ENCODE measurements at regions not wholly inside any gene's neighbourhood (a gene's known extent, or its start where the extent isn't known, plus 50 kb on each side); places are given as distances from the start of the nearest gene placed in this dataset.
"Not testable (repeated sequence)": the region's sequence is repeated elsewhere in the genome, so short reads cannot be mapped to it uniquely, and the experiment has no call there.

DNA sequence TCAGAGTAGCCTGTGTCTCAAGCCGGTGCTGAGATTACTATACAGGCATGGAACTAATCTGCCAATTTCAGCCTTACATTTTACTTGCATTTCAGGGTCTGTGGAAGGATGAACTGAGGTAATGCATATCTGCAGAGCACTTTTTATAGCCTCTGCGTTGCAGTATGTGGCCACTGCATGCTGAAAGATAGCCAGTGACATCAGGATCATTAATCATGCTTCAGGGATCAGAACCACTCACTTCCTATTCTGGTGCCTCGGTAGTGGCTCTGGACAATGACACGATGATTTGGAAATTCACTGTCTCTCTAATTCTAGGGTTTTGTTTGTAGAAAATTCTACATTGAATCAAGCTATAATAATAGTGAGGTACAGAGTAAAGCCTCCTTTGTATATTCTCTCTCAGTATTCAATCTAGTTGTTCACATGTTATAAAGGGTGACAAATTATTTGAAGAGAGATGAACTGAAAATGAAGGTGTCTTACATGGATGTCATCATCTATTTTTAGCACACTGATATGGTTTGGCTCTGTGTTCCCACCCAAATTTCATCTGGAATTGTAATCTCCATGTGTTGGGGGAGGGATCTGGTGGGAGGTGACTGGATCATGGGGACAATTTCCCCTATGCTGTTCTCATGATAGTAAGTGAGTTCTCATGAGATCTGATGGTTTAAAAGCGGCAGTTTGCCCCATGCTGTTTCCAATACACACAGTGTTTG, 554.3 kb upstream of the MIS18BP1 start:
- no peaks in the 10 kb centered on the region for H3F3A ChIP-seq (ENCODE audit: low read length, unreplicated experiment)
- H2AFZ ChIP-seq (ENCODE audit: low read length) = no peak overlapping the region
- intact Hi-C loops (cut with micrococcal nuclease) = no loop called here
- ATAC-seq (no peak), DNase-seq (no peak)
- H4K20me1 ChIP-seq (ENCODE audit: low read length) = no peaks in the 10 kb centered on the region
- H3K79me2 ChIP-seq (ENCODE audit: low read length) = no peaks in the 10 kb centered on the region
- no peaks in the 10 kb centered on the region for H3K4me1 ChIP-seq (ENCODE audit: insufficient read depth, low read length)
- H3K9me2 ChIP-seq (replicated peaks; ENCODE audit: low read length) = no peaks in the 10 kb centered on the region
- BruUV-seq (replicated peaks) = no TSS peak
- H3K9ac ChIP-seq (ENCODE audit: low read length) = no peak overlapping the region
- ChIA-PET POLR2A (ENCODE audit: unreplicated experiment) (no interaction called here), CTCF (no interaction called here)
- H3K27ac ChIP-seq (ENCODE audit: low read length) = no peak overlapping the region
- no peak overlapping the region for H3K4me2 ChIP-seq (ENCODE audit: low read length)
- no peak overlapping the region for H3K4me3 ChIP-seq (ENCODE audit: low read length)
- H3K27me3 ChIP-seq (ENCODE audit: low read length) = peaks cover 34% of the 10 kb centered on the region
- H3K36me3 ChIP-seq (ENCODE audit: low read depth, low read length) = no peaks in the 10 kb centered on the region
- H3K9me3 ChIP-seq (ENCODE audit: low read length) = no peaks in the 10 kb centered on the region
- TF ChIP-seq EZH2 (IDR thresholded peaks at IDR 0.05; ENCODE audit: low read length, unreplicated experiment) = no peak
- no peak for TF ChIP-seq EZH2phosphoT487 (IDR thresholded peaks at IDR 0.05; ENCODE audit: borderline replicate concordance, low read length)
- TF ChIP-seq, protein P1, sequence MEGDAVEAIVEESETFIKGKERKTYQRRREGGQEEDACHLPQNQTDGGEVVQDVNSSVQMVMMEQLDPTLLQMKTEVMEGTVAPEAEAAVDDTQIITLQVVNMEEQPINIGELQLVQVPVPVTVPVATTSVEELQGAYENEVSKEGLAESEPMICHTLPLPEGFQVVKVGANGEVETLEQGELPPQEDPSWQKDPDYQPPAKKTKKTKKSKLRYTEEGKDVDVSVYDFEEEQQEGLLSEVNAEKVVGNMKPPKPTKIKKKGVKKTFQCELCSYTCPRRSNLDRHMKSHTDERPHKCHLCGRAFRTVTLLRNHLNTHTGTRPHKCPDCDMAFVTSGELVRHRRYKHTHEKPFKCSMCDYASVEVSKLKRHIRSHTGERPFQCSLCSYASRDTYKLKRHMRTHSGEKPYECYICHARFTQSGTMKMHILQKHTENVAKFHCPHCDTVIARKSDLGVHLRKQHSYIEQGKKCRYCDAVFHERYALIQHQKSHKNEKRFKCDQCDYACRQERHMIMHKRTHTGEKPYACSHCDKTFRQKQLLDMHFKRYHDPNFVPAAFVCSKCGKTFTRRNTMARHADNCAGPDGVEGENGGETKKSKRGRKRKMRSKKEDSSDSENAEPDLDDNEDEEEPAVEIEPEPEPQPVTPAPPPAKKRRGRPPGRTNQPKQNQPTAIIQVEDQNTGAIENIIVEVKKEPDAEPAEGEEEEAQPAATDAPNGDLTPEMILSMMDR (conservative IDR thresholded peaks at IDR 0.05; ENCODE audit: low read depth, low read length) = no peak

DNA sequence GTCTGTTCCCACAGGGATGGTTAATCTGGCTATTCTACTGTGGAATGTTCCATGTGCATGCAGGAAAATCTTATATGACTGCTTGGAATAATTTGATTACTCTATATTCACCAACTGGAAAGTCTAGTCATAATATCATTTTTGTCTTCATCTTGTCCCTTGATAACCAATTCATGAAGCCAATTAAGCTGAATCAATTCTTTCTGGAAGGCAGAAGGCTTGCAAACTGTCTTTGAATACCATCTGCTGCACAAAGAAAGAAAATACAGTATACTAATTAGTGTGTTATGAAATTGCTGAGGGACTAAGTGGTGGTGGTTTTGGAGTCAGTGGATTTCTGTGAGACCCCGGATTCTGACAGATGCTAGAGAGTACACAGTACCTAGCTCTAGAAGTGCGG, 546.5 kb upstream of the MIS18BP1 start:
- H3K9me3 ChIP-seq (ENCODE audit: low read length) = no peaks in the 10 kb centered on the region

GRCh38 chr14:45798659-45799058, 545.7 kb upstream of the MIS18BP1 start:
- POLR2A ChIA-PET (ENCODE audit: unreplicated experiment) = no interaction called here
- Histone ChIP-seq H2AFZ (ENCODE audit: low read length) (no peak overlapping the region), H4K20me1 (ENCODE audit: low read length) (no peaks in the 10 kb centered on the region), H3F3A (ENCODE audit: low read length, unreplicated experiment) (no peaks in the 10 kb centered on the region), H3K27me3 (ENCODE audit: low read length) (peaks cover 32% of the 10 kb centered on the region), H3K4me3 (ENCODE audit: low read length) (no peak overlapping the region), H3K4me1 (ENCODE audit: insufficient read depth, low read length) (no peaks in the 10 kb centered on the region), H3K79me2 (ENCODE audit: low read length) (no peaks in the 10 kb centered on the region), H3K27ac (ENCODE audit: low read length) (no peak overlapping the region), H3K9me3 (ENCODE audit: low read length) (no peaks in the 10 kb centered on the region), H3K9me2 (replicated peaks; ENCODE audit: low read length) (no peaks in the 10 kb centered on the region), H3K4me2 (ENCODE audit: low read length) (no peak overlapping the region), H3K9ac (ENCODE audit: low read length) (no peak overlapping the region), H3K36me3 (ENCODE audit: low read depth, low read length) (no peaks in the 10 kb centered on the region)
- ATAC-seq = no peak
- intact Hi-C loops (cut with micrococcal nuclease) = no loop called here
- BruUV-seq (replicated peaks) = no TSS peak
- TF ChIP-seq, protein P1 (conservative IDR thresholded peaks at IDR 0.05; ENCODE audit: low read depth, low read length) = no peak
- TF ChIP-seq EZH2 (IDR thresholded peaks at IDR 0.05; ENCODE audit: low read length, unreplicated experiment) (no peak), EZH2phosphoT487 (IDR thresholded peaks at IDR 0.05; ENCODE audit: borderline replicate concordance, low read length) (no peak)
- CTCF ChIA-PET = no interaction called here
- no peak for DNase-seq

More for the DNA sequence above, 546.5 kb upstream of the MIS18BP1 start:
- no TSS peak for BruUV-seq (replicated peaks)
- Histone ChIP-seq H3K9me2 (replicated peaks; ENCODE audit: low read length) (no peaks in the 10 kb centered on the region), H3K36me3 (ENCODE audit: low read depth, low read length) (no peaks in the 10 kb centered on the region), H3K4me3 (ENCODE audit: low read length) (no peak overlapping the region), H4K20me1 (ENCODE audit: low read length) (no peaks in the 10 kb centered on the region), H3K27ac (ENCODE audit: low read length) (no peak overlapping the region), H3K4me1 (ENCODE audit: insufficient read depth, low read length) (no peaks in the 10 kb centered on the region), H3F3A (ENCODE audit: low read length, unreplicated experiment) (no peaks in the 10 kb centered on the region), H3K27me3 (ENCODE audit: low read length) (peaks cover 34% of the 10 kb centered on the region), H3K9ac (ENCODE audit: low read length) (no peak overlapping the region), H3K4me2 (ENCODE audit: low read length) (no peak overlapping the region), H3K79me2 (ENCODE audit: low read length) (no peaks in the 10 kb centered on the region), H2AFZ (ENCODE audit: low read length) (no peak overlapping the region)
- POLR2A ChIA-PET (ENCODE audit: unreplicated experiment) = no interaction called here
- DNase-seq (no peak), ATAC-seq (no peak)
- TF ChIP-seq EZH2 (IDR thresholded peaks at IDR 0.05; ENCODE audit: low read length, unreplicated experiment) = no peak
- no peak for TF ChIP-seq EZH2phosphoT487 (IDR thresholded peaks at IDR 0.05; ENCODE audit: borderline replicate concordance, low read length)
- TF ChIP-seq, protein P1 (conservative IDR thresholded peaks at IDR 0.05; ENCODE audit: low read depth, low read length) = no peak
- intact Hi-C loops (cut with micrococcal nuclease) = no loop called here
- CTCF ChIA-PET = no interaction called here

- H3F3A ChIP-seq (ENCODE audit: low read length, unreplicated experiment); H3K4me2 ChIP-seq (ENCODE audit: low read length); H3K4me1 ChIP-seq (ENCODE audit: insufficient read depth, low read length); H3K27ac ChIP-seq (ENCODE audit: low read length); H3K36me3 ChIP-seq (ENCODE audit: low read depth, low read length); H3K9me2 ChIP-seq (replicated peaks; ENCODE audit: low read length); H4K20me1 ChIP-seq (ENCODE audit: low read length); H2AFZ ChIP-seq (ENCODE audit: low read length); BruUV-seq (replicated peaks); DNase-seq; H3K4me3 ChIP-seq (ENCODE audit: low read length); intact Hi-C loops (cut with micrococcal nuclease); H3K27me3 ChIP-seq (ENCODE audit: low read length); H3K9me3 ChIP-seq (ENCODE audit: low read length); ATAC-seq; CTCF ChIA-PET; H3K79me2 ChIP-seq (ENCODE audit: low read length); POLR2A ChIA-PET (ENCODE audit: unreplicated experiment); H3K9ac ChIP-seq (ENCODE audit: low read length): not testable (repeated sequence)
These were observed 543.0 kb upstream of the MIS18BP1 start for GRCh38 chr14:45796006-45796405.
